Caco-2 (cell line): ENCODE measurements at regions not wholly inside any gene's neighbourhood (a gene's known extent, or its start where the extent isn't known, plus 50 kb on each side); places are given as distances from the start of the nearest gene placed in this dataset.
"Not testable (repeated sequence)": the region's sequence is repeated elsewhere in the genome, so short reads cannot be mapped to it uniquely, and the experiment has no call there.

Experiments
- BruUV-seq: library from RNA; stranded (reverse); fragments of 400-500 nt; replicated peaks from 2 replicates; lab custom pipeline; 2021; lab: Mats Ljungman, UMichigan
- CTCF ChIA-PET: fragments of 300-600 bp; sonication (Branson Sonifier 250); formaldehyde crosslinking; loops from one replicate; lab custom pipeline; 2022; ENCODE audit warnings: antibody characterized with exemption; lab: Charles Lee
- POLR2A ChIA-PET: fragments of 300-600 bp; sonication (Branson Sonifier 250); formaldehyde crosslinking; loops from one replicate; lab custom pipeline; 2022; ENCODE audit warnings: antibody characterized with exemption; lab: Charles Lee
- DNase-seq, 2 experiments: peaks; one replicate each; pipeline versions ENCODE4 v3.0.0 to v3.0.0-alpha.2; 2020 to 2022
- H3K27me3 ChIP-seq: replicated peaks from 2 replicates; pipeline ENCODE4 v1.6.0; 2011; ENCODE audit warnings: low read length; ENCODE audit not compliant: control insufficient read depth, insufficient read depth
- H3K36me3 ChIP-seq: 2 replicates; pipeline ENCODE4 v1.5.1; 2011; ENCODE audit warnings: low read length; ENCODE audit not compliant: control insufficient read depth, insufficient read depth
- H3K4me1 ChIP-seq: fragments of 250-450 bp; sonication (Bioruptor Pico); 2 replicates; pipeline ENCODE4 v1.5.1; 2020; ENCODE audit warnings: mild to moderate bottlenecking
- H3K4me3 ChIP-seq: 2 replicates; pipeline ENCODE4 v1.5.1; 2011; ENCODE audit warnings: low read depth, mild to moderate bottlenecking, control low read depth, low read length
- H3K9me3 ChIP-seq: fragments of 250-450 bp; sonication (Bioruptor Pico); 2 replicates; pipeline ENCODE4 v1.5.1; 2020; ENCODE audit warnings: mild to moderate bottlenecking, moderate library complexity
- H3K27ac Mint-ChIP-seq: one replicate; pipeline ENCODE4 v1.8.0; 2022; ENCODE audit warnings: mixed read lengths; ENCODE audit not compliant: unreplicated experiment
- H3K27me3 Mint-ChIP-seq: one replicate; pipeline ENCODE4 v1.8.0; 2022; ENCODE audit warnings: mixed read lengths; ENCODE audit not compliant: insufficient read depth, unreplicated experiment
- H3K36me3 Mint-ChIP-seq: one replicate; pipeline ENCODE4 v1.8.0; 2022; ENCODE audit warnings: mild to moderate bottlenecking, mixed read lengths; ENCODE audit not compliant: insufficient read depth, unreplicated experiment
- H3K4me1 Mint-ChIP-seq: one replicate; pipeline ENCODE4 v1.8.0; 2022; ENCODE audit warnings: low read depth, mixed read lengths; ENCODE audit not compliant: unreplicated experiment
- H3K4me3 Mint-ChIP-seq: one replicate; pipeline ENCODE4 v1.8.0; 2022; ENCODE audit warnings: mild to moderate bottlenecking, moderate library complexity, mixed read lengths; ENCODE audit not compliant: unreplicated experiment
- H3K9me3 Mint-ChIP-seq: one replicate; pipeline ENCODE4 v1.8.0; 2022; ENCODE audit warnings: mixed read lengths; ENCODE audit not compliant: unreplicated experiment
- CTCF ChIP-seq, 2 experiments: fragments of 200-600 bp in 1 of 2; IDR thresholded peaks; 1 replicate in 1 of 2; 2 replicates in 1 of 2; pipeline versions ENCODE4 v1.5.1 to v1.8.0; 2011 to 2022; ENCODE audit warnings: antibody characterized with exemption in 1 of 2, control low read depth in 1 of 2, inconsistent platforms in 1 of 2, low read depth in 1 of 2, low read length in 1 of 2, mild to moderate bottlenecking in 1 of 2, moderate library complexity in 1 of 2; ENCODE audit not compliant: insufficient read depth in 1 of 2, severe bottlenecking in 1 of 2, unreplicated experiment in 1 of 2
- intact Hi-C: fragments of 100-400 bp; cut with micrococcal nuclease; formaldehyde crosslinking; loops from one replicate; pipeline ENCODE4 v1.10.0; 2022; ENCODE audit not compliant: unreplicated experiment

GRCh38 chr7:112550468-112551060 lies 69.8 kb downstream of the LSMEM1 start:
- no peak overlapping the region for H3K4me3 ChIP-seq
- ChIA-PET CTCF (interaction anchor here (0.8 to 1.1 kb wide), 2 partner anchors 123 to 872 kb away, joined by 3 to 4 read pairs; no protein-coding TSS in a partner anchor), POLR2A (no interaction called here)
- TF ChIP-seq CTCF (IDR thresholded peaks at IDR 0.05; ENCODE audit: insufficient read depth in 1 of 2, low read depth in 1 of 2, low read length in 1 of 2, severe bottlenecking in 1 of 2, unreplicated experiment in 1 of 2) = peak; percentile 82 to 89
- no peaks in the 10 kb centered on the region for H3K27me3 Mint-ChIP-seq
- H3K36me3 Mint-ChIP-seq = no peaks in the 10 kb centered on the region
- peak in 1 of 2 experiments; percentile 67 for DNase-seq
- H3K27me3 ChIP-seq = no peaks in the 10 kb centered on the region
- no peaks in the 10 kb centered on the region for H3K36me3 ChIP-seq
- H3K4me3 Mint-ChIP-seq = no peak overlapping the region
- H3K4me1 ChIP-seq = no peaks in the 10 kb centered on the region
- no peaks in the 10 kb centered on the region for H3K9me3 Mint-ChIP-seq
- BruUV-seq = no TSS peak
- no peak overlapping the region for H3K27ac Mint-ChIP-seq
- no peaks in the 10 kb centered on the region for H3K4me1 Mint-ChIP-seq
- intact Hi-C loops = loop anchor here (1.0 to 10.0 kb wide), 7 partner anchors 115 to 739 kb away; partner anchors contain the start of genes SMIM30 and TMEM168
- H3K9me3 ChIP-seq = no peaks in the 10 kb centered on the region

- H3K36me3 ChIP-seq, H3K4me1 ChIP-seq, CTCF ChIA-PET, H3K4me1 Mint-ChIP-seq, H3K27me3 Mint-ChIP-seq, POLR2A ChIA-PET, H3K4me3 Mint-ChIP-seq, H3K9me3 Mint-ChIP-seq, BruUV-seq, H3K9me3 ChIP-seq, H3K27ac Mint-ChIP-seq, H3K36me3 Mint-ChIP-seq, H3K4me3 ChIP-seq, H3K27me3 ChIP-seq, DNase-seq: not testable (repeated sequence)
- intact Hi-C loops = loop anchor here (5.0 to 10.0 kb wide), 3 partner anchors 241 to 566 kb away; partner anchors contain the start of genes SMIM30 and TMEM168
Observed at GRCh38 chr7:112551521-112551920, 70.7 kb downstream of the LSMEM1 start.

GRCh38 chr7:112554591-112554990 lies 73.8 kb downstream of the LSMEM1 start:
- Mint-ChIP-seq H3K27me3 (no peaks in the 10 kb centered on the region), H3K4me3 (no peak overlapping the region), H3K27ac (no peak overlapping the region), H3K4me1 (no peaks in the 10 kb centered on the region), H3K9me3 (peaks cover 2% of the 10 kb centered on the region), H3K36me3 (no peaks in the 10 kb centered on the region)
- intact Hi-C loops = loop anchor here (5.0 to 10.0 kb wide), 3 partner anchors 238 to 563 kb away; partner anchors contain the start of genes SMIM30 and TMEM168
- ChIA-PET POLR2A (no interaction called here), CTCF (no interaction called here)
- H3K4me3 ChIP-seq = no peak overlapping the region
- no peak for TF ChIP-seq CTCF (IDR thresholded peaks at IDR 0.05; ENCODE audit: insufficient read depth in 1 of 2, low read depth in 1 of 2, low read length in 1 of 2, severe bottlenecking in 1 of 2, unreplicated experiment in 1 of 2)
- peaks cover 5% of the 10 kb centered on the region; the same call in 1 of the 2 replicates for H3K9me3 ChIP-seq
- H3K36me3 ChIP-seq = no peaks in the 10 kb centered on the region
- H3K27me3 ChIP-seq = no peaks in the 10 kb centered on the region
- BruUV-seq = no TSS peak
- DNase-seq = no peak
- 0 out of 2 replicates have a peak, but pooled peaks cover 3% of the 10 kb centered on the region for H3K4me1 ChIP-seq
